GM23338 (cell line): ENCODE measurements at regions not wholly inside any gene's neighbourhood (a gene's known extent, or its start where the extent isn't known, plus 50 kb on each side); places are given as distances from the start of the nearest gene placed in this dataset.

Experiments
- ATAC-seq: fragments of 200-7000 bp; cut with Tn5 transposase; 3 replicates; pipeline ENCODE4 v1.9.1; 2020
- DNase-seq: peaks from one replicate; pipeline ENCODE4 v3.0.0-alpha.2; 2015; ENCODE audit warnings: low spot score
- H2AFZ ChIP-seq: fragments of 200-600 bp; sonication (generic); 2 replicates; pipeline ENCODE4 v1.8.0; 2016; ENCODE audit warnings: antibody characterized with exemption, mild to moderate bottlenecking, moderate library complexity
- H3F3A ChIP-seq: fragments of 200-600 bp; sonication (generic); replicated peaks from 2 replicates; pipeline ENCODE4 v1.8.0; 2017; ENCODE audit warnings: antibody characterized with exemption, mixed run types, low read depth
- H3K27ac ChIP-seq: fragments of 200-600 bp; sonication (generic); 2 replicates; pipeline ENCODE4 v1.6.1; 2016; ENCODE audit warnings: low read depth
- H3K27me3 ChIP-seq: fragments of 200-600 bp; sonication (generic); 2 replicates; pipeline ENCODE4 v1.8.0; 2016; ENCODE audit warnings: mild to moderate bottlenecking, mixed run types, moderate library complexity; ENCODE audit not compliant: insufficient read depth
- H3K36me3 ChIP-seq: fragments of 200-600 bp; sonication (generic); 2 replicates; pipeline ENCODE4 v1.8.0; 2016; ENCODE audit warnings: mild to moderate bottlenecking; ENCODE audit not compliant: insufficient read depth
- H3K4me1 ChIP-seq: fragments of 200-600 bp; sonication (generic); 2 replicates; pipeline ENCODE4 v1.8.0; 2016; ENCODE audit warnings: mild to moderate bottlenecking, moderate library complexity; ENCODE audit not compliant: insufficient read depth
- H3K4me2 ChIP-seq: fragments of 200-600 bp; sonication (generic); 2 replicates; pipeline ENCODE4 v1.7.1; 2017; ENCODE audit warnings: mixed run types
- H3K4me3 ChIP-seq: fragments of 200-600 bp; sonication (generic); 2 replicates; pipeline ENCODE4 v1.6.1; 2016; ENCODE audit warnings: mixed run types
- H3K79me2 ChIP-seq: fragments of 200-600 bp; sonication (generic); replicated peaks from 2 replicates; pipeline ENCODE4 v1.8.0; 2017; ENCODE audit warnings: mild to moderate bottlenecking; ENCODE audit not compliant: insufficient read depth
- H3K9me2 ChIP-seq: fragments of 200-600 bp; sonication (generic); 2 replicates; pipeline ENCODE4 v1.8.0; 2017; ENCODE audit not compliant: insufficient read depth
- H4K20me1 ChIP-seq: fragments of 200-600 bp; sonication (generic); replicated peaks from 2 replicates; pipeline ENCODE4 v1.8.0; 2017; ENCODE audit warnings: mild to moderate bottlenecking; ENCODE audit not compliant: insufficient read depth
- H3K27ac Mint-ChIP-seq: 2 replicates; pipeline ENCODE4 v1.8.0; 2020; ENCODE audit warnings: inconsistent platforms, mild to moderate bottlenecking, moderate library complexity, mixed read lengths
- H3K27me3 Mint-ChIP-seq: 3 replicates; pipeline ENCODE4 v1.8.0; 2022; ENCODE audit warnings: low read depth, mild to moderate bottlenecking, moderate library complexity, mixed read lengths, inconsistent platforms; ENCODE audit not compliant: insufficient read depth, poor library complexity
- H3K36me3 Mint-ChIP-seq: 3 replicates; pipeline ENCODE4 v1.8.0; 2021; ENCODE audit warnings: low read depth, mild to moderate bottlenecking, inconsistent platforms, moderate library complexity, mixed read lengths
- H3K4me1 Mint-ChIP-seq: 3 replicates; pipeline ENCODE4 v1.8.0; 2020; ENCODE audit warnings: mild to moderate bottlenecking, inconsistent platforms, mixed read lengths
- H3K4me3 Mint-ChIP-seq: 3 replicates; pipeline ENCODE4 v1.8.0; 2021; ENCODE audit warnings: moderate library complexity, mild to moderate bottlenecking, inconsistent platforms, mixed read lengths
- H3K9me3 Mint-ChIP-seq: 3 replicates; pipeline ENCODE4 v1.8.0; 2020; ENCODE audit warnings: moderate library complexity, mild to moderate bottlenecking, inconsistent platforms, mixed read lengths
- CREB1 ChIP-seq: fragments of 250-450 bp; sonication (Bioruptor Pico); IDR thresholded peaks from 2 replicates; pipeline ENCODE4 v1.5.0; 2020; ENCODE audit warnings: low read depth, mild to moderate bottlenecking, moderate library complexity
- EZH2 ChIP-seq: fragments of 200-600 bp; sonication (generic); IDR thresholded peaks from one replicate; pipeline ENCODE4 v1.8.0; 2017; ENCODE audit warnings: antibody characterized with exemption, mild to moderate bottlenecking, low read depth; ENCODE audit not compliant: unreplicated experiment
- JUNB ChIP-seq: IDR thresholded peaks from one replicate; pipeline ENCODE4 v1.6.1; 2016; ENCODE audit warnings: antibody characterized with exemption; ENCODE audit not compliant: unreplicated experiment
- NANOG ChIP-seq: IDR thresholded peaks from 2 replicates; pipeline ENCODE4 v1.6.1; 2016; ENCODE audit warnings: antibody characterized with exemption, borderline replicate concordance
- POLR2AphosphoS5 ChIP-seq: IDR thresholded peaks from 2 replicates; pipeline ENCODE4 v1.6.1; 2016; ENCODE audit warnings: antibody characterized with exemption, low read depth
- REST ChIP-seq: IDR thresholded peaks from one replicate; pipeline ENCODE4 v1.6.1; 2018; ENCODE audit warnings: antibody characterized with exemption; ENCODE audit not compliant: unreplicated experiment
- STAT1 ChIP-seq: IDR thresholded peaks from one replicate; pipeline ENCODE4 v1.6.1; 2016; ENCODE audit warnings: antibody characterized with exemption; ENCODE audit not compliant: unreplicated experiment
- ZNF114 ChIP-seq: fragments of 250-450 bp; sonication (Bioruptor Pico); IDR thresholded peaks from 2 replicates; pipeline ENCODE4 v1.5.0; 2020; ENCODE audit warnings: mild to moderate bottlenecking, moderate library complexity
- ZNF462 ChIP-seq: fragments of 250-450 bp; sonication (Bioruptor Pico); IDR thresholded peaks from 2 replicates; pipeline ENCODE4 v1.5.0; 2020; ENCODE audit warnings: mild to moderate bottlenecking, moderate library complexity
- TF ChIP-seq, protein P1 (sequence below), 2 experiments: fragments of 200-600 bp in 1 of 2; sonication (generic) in 1 of 2; conservative IDR thresholded peaks; 2 replicates each; pipeline versions ENCODE4 v1.5.1 to v1.6.1; 2016 to 2017; ENCODE audit warnings: antibody characterized with exemption in 2 of 2, low read depth in 2 of 2, mild to moderate bottlenecking in 2 of 2, moderate library complexity in 1 of 2
- TF ChIP-seq, protein P2 (sequence below): IDR thresholded peaks from 2 replicates; pipeline ENCODE4 v1.6.1; 2016; ENCODE audit warnings: antibody characterized with exemption

- peaks cover 21% of the 10 kb centered on the region for H3K4me1 ChIP-seq
- no peak overlapping the region for H3K4me3 ChIP-seq
- TF ChIP-seq JUNB: no peak
- no peak for TF ChIP-seq POLR2AphosphoS5
- TF ChIP-seq, protein P1, sequence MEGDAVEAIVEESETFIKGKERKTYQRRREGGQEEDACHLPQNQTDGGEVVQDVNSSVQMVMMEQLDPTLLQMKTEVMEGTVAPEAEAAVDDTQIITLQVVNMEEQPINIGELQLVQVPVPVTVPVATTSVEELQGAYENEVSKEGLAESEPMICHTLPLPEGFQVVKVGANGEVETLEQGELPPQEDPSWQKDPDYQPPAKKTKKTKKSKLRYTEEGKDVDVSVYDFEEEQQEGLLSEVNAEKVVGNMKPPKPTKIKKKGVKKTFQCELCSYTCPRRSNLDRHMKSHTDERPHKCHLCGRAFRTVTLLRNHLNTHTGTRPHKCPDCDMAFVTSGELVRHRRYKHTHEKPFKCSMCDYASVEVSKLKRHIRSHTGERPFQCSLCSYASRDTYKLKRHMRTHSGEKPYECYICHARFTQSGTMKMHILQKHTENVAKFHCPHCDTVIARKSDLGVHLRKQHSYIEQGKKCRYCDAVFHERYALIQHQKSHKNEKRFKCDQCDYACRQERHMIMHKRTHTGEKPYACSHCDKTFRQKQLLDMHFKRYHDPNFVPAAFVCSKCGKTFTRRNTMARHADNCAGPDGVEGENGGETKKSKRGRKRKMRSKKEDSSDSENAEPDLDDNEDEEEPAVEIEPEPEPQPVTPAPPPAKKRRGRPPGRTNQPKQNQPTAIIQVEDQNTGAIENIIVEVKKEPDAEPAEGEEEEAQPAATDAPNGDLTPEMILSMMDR (conservative IDR thresholded peaks at IDR 0.05; ENCODE audit: low read depth in 2 of 2): no peak
- no peak for TF ChIP-seq STAT1
- TF ChIP-seq EZH2: no peak
- TF ChIP-seq CREB1: no peak
- no peak for TF ChIP-seq REST
- 0 out of 2 replicates have a peak, but pooled peaks have one; percentile 23 for TF ChIP-seq ZNF114 (CRISPR knock-in tag)
- peak; percentile 58; the same call in 1 of the 2 replicates for TF ChIP-seq ZNF462
- TF ChIP-seq, protein P2, sequence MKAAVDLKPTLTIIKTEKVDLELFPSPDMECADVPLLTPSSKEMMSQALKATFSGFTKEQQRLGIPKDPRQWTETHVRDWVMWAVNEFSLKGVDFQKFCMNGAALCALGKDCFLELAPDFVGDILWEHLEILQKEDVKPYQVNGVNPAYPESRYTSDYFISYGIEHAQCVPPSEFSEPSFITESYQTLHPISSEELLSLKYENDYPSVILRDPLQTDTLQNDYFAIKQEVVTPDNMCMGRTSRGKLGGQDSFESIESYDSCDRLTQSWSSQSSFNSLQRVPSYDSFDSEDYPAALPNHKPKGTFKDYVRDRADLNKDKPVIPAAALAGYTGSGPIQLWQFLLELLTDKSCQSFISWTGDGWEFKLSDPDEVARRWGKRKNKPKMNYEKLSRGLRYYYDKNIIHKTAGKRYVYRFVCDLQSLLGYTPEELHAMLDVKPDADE: no peak
- peak; percentile 82 for TF ChIP-seq NANOG
- no peaks in the 10 kb centered on the region for H3K27me3 ChIP-seq
- peak overlapping the region; percentile 39 for H3K4me2 ChIP-seq
- no peaks in the 10 kb centered on the region for H4K20me1 ChIP-seq
- H3K9me2 ChIP-seq: peaks cover 6% of the 10 kb centered on the region
- H2AFZ ChIP-seq: no peak overlapping the region
- H3K27ac ChIP-seq: peak overlapping the region; percentile 43
- Mint-ChIP-seq H3K4me3 (no peak overlapping the region), H3K27me3 (no peaks in the 10 kb centered on the region), H3K4me1 (peaks cover 18% of the 10 kb centered on the region), H3K27ac (peak overlapping the region; percentile 59; the same call in 1 of the 2 replicates), H3K36me3 (peaks cover 36% of the 10 kb centered on the region), H3K9me3 (0 out of 3 replicates have a peak, but pooled peaks cover 5% of the 10 kb centered on the region)
- no peaks in the 10 kb centered on the region for H3K79me2 ChIP-seq
- no peaks in the 10 kb centered on the region for H3K36me3 ChIP-seq
- 0 out of 2 replicates have a peak, but pooled peaks cover 5% of the 10 kb centered on the region for H3F3A ChIP-seq
- peak; percentile 15 for DNase-seq
- peak; percentile 80 for ATAC-seq
Measured at GRCh38 chr13:55229906-55230569, 1910.7 kb upstream of the PRR20A start.
